ENCODE measurements at regions not wholly inside any gene's neighbourhood (a gene's known extent, or its start where the extent isn't known, plus 50 kb on each side); places are given as distances from the start of the nearest gene placed in this dataset.

DNA sequence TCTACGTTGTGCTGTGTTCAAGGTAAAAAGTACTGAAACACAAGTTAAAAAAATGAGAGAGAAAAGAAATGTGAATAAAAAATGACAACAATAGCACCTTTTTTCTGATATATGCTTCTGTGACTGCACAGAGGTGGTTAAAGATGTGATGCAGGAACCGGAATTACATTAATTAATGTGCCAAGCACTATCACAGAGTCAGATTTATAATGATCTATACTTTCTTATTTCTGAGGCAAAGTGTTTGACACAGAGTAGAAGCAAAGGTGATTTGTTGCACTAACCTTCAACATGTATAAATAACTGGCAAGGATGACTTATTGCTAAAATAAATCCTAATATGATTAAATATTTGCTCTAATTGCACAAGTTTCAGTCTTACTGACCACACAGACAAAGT lies 654.6 kb upstream of the SLITRK1 start:
- no peaks in the 10 kb centered on the region for H3K36me3 ChIP-seq
- no peak overlapping the region for H3K4me3 ChIP-seq
- no peak overlapping the region for H3K27ac ChIP-seq
- no peak for DNase-seq
- no peak for TF ChIP-seq EP300 (IDR thresholded peaks at IDR 0.05)
- TF ChIP-seq POLR2A (IDR thresholded peaks at IDR 0.05): no peak
- TF ChIP-seq, protein P1, sequence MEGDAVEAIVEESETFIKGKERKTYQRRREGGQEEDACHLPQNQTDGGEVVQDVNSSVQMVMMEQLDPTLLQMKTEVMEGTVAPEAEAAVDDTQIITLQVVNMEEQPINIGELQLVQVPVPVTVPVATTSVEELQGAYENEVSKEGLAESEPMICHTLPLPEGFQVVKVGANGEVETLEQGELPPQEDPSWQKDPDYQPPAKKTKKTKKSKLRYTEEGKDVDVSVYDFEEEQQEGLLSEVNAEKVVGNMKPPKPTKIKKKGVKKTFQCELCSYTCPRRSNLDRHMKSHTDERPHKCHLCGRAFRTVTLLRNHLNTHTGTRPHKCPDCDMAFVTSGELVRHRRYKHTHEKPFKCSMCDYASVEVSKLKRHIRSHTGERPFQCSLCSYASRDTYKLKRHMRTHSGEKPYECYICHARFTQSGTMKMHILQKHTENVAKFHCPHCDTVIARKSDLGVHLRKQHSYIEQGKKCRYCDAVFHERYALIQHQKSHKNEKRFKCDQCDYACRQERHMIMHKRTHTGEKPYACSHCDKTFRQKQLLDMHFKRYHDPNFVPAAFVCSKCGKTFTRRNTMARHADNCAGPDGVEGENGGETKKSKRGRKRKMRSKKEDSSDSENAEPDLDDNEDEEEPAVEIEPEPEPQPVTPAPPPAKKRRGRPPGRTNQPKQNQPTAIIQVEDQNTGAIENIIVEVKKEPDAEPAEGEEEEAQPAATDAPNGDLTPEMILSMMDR (IDR thresholded peaks at IDR 0.05): no peak
- TF ChIP-seq POLR2AphosphoS5 (IDR thresholded peaks at IDR 0.05): no peak
- no peaks in the 10 kb centered on the region for H3K27me3 ChIP-seq
- no peak for ATAC-seq (ENCODE audit: low FRiP score in 2 of 2)
- H3K9me3 ChIP-seq: no peaks in the 10 kb centered on the region
- H3K4me1 ChIP-seq: no peaks in the 10 kb centered on the region
- 77% methylated on average over 2 of the region's 2 CpGs for WGBS, 2 donors

GRCh38 chr13:84528408-84529070 lies 646.3 kb upstream of the SLITRK1 start:
- Histone ChIP-seq H3K36me3 (no peaks in the 10 kb centered on the region), H3K27me3 (no peaks in the 10 kb centered on the region), H3K9me3 (no peaks in the 10 kb centered on the region), H3K27ac (no peak overlapping the region), H3K4me3 (no peak overlapping the region), H3K4me1 (no peaks in the 10 kb centered on the region)
- ATAC-seq (ENCODE audit: low FRiP score in 2 of 2): peak in 1 of 2 donors; percentile 49
- TF ChIP-seq POLR2AphosphoS5 (IDR thresholded peaks at IDR 0.05) (no peak), EP300 (IDR thresholded peaks at IDR 0.05) (no peak), POLR2A (IDR thresholded peaks at IDR 0.05) (no peak)
- TF ChIP-seq, protein P1 (IDR thresholded peaks at IDR 0.05): no peak
- WGBS, 2 donors: 90% methylated on average over 3 of the region's 3 CpGs; no CpG with 5 or more reads in 1 of the 2 donors
- no peak for DNase-seq

GRCh38 chr13:84525865-84526264 lies 643.6 kb upstream of the SLITRK1 start:
- Histone ChIP-seq H3K9me3 (no peaks in the 10 kb centered on the region), H3K36me3 (no peaks in the 10 kb centered on the region), H3K4me3 (no peak overlapping the region), H3K27me3 (no peaks in the 10 kb centered on the region), H3K27ac (no peak overlapping the region), H3K4me1 (no peaks in the 10 kb centered on the region)
- TF ChIP-seq POLR2AphosphoS5 (IDR thresholded peaks at IDR 0.05) (no peak), EP300 (IDR thresholded peaks at IDR 0.05) (no peak), POLR2A (IDR thresholded peaks at IDR 0.05) (no peak)
- TF ChIP-seq, protein P1 (IDR thresholded peaks at IDR 0.05): no peak
- DNase-seq (no peak), ATAC-seq (ENCODE audit: low FRiP score in 2 of 2) (no peak)

- Histone ChIP-seq H3K36me3 (no peaks in the 10 kb centered on the region), H3K27me3 (no peaks in the 10 kb centered on the region), H3K4me1 (no peaks in the 10 kb centered on the region), H3K27ac (no peak overlapping the region), H3K9me3 (no peaks in the 10 kb centered on the region), H3K4me3 (no peak overlapping the region)
- TF ChIP-seq, protein P1 (IDR thresholded peaks at IDR 0.05): no peak
- TF ChIP-seq POLR2AphosphoS5 (IDR thresholded peaks at IDR 0.05) (no peak), POLR2A (IDR thresholded peaks at IDR 0.05) (no peak), EP300 (IDR thresholded peaks at IDR 0.05) (no peak)
- DNase-seq: no peak
- 62 to 84% methylated on average over 3 of the region's 3 CpGs for WGBS, 2 donors
- no peak for ATAC-seq (ENCODE audit: low FRiP score in 2 of 2)
These were observed 642.3 kb upstream of the SLITRK1 start for GRCh38 chr13:84524586-84524985.

- DNase-seq: no peak
- 49 to 52% methylated on average over 1 of the region's 1 CpG for WGBS, 2 donors
- peaks cover 0 to 4% (median 0%) of the 10 kb centered on the region in 4 donors for H3K9me3 ChIP-seq
- H3K27me3 ChIP-seq: no peaks in the 10 kb centered on the region
- no peak overlapping the region for H3K27ac ChIP-seq
- no peak for ATAC-seq (ENCODE audit: low FRiP score in 2 of 2)
- TF ChIP-seq POLR2AphosphoS5 (IDR thresholded peaks at IDR 0.05) (no peak), POLR2A (IDR thresholded peaks at IDR 0.05) (no peak), EP300 (IDR thresholded peaks at IDR 0.05) (no peak)
- TF ChIP-seq, protein P1 (IDR thresholded peaks at IDR 0.05): no peak
- H3K4me3 ChIP-seq: no peak overlapping the region
- no peaks in the 10 kb centered on the region for H3K4me1 ChIP-seq
- H3K36me3 ChIP-seq: no peaks in the 10 kb centered on the region
These were observed 617.7 kb upstream of the SLITRK1 start for GRCh38 chr13:84500016-84500415.

All from upper lobe of left lung (tissue), 6 donors.